ENCODE measurements at regions not wholly inside any gene's neighbourhood (a gene's known extent, or its start where the extent isn't known, plus 50 kb on each side); places are given as distances from the start of the nearest gene placed in this dataset.
"Not testable (repeated sequence)": the region's sequence is repeated elsewhere in the genome, so short reads cannot be mapped to it uniquely, and the experiment has no call there.

DNA sequence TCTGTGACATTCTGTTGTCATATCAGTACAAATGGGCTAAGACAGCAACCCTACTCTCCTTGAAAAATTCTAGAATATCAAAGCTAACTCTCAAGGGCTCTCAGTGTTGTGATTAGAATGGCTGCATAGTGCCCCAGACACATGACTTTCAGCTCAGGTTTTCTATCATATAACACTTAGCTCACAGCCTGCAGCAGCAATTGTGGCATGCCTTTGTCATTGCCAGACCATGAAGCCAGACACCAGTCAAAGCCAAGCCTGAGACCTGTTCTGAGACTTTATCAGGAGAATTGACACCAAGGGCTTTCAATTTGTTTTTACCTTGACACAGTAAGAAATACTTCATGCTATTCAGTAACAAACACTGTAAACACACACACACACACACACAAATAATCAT, 159.0 kb upstream of the SNX2 start (continued):
- TF ChIP-seq, protein P1, sequence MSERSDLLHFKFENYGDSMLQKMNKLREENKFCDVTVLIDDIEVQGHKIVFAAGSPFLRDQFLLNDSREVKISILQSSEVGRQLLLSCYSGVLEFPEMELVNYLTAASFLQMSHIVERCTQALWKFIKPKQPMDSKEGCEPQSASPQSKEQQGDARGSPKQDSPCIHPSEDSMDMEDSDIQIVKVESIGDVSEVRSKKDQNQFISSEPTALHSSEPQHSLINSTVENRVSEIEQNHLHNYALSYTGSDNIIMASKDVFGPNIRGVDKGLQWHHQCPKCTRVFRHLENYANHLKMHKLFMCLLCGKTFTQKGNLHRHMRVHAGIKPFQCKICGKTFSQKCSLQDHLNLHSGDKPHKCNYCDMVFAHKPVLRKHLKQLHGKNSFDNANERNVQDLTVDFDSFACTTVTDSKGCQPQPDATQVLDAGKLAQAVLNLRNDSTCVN (CRISPR knock-in tag; IDR thresholded peaks at IDR 0.05), result no peak
- no peak for TF ChIP-seq SMARCA5 (IDR thresholded peaks at IDR 0.05)

DNA sequence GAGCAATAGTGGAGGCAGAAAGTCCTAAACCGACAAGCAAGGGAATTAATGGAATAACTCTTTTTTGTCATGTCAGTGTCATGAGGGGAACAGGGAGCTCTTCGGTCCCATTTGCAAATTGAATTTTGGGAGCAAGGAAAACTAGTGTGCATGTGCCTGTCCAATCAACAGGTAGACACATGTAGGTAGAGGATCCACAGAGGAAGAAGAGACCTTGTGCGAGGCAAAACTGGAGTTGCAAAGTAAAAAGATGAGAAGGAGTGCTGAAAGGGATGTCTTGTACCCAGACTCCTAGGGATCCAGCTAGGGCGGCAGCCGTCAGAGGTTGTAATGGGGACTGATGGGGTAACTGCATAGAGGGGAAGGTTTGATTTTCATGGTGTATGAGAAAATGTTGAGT, 156.8 kb upstream of the SNX2 start:
- H3K27me3 ChIP-seq (ENCODE audit: control insufficient read depth in 2 of 2, insufficient read depth in 2 of 2, low read length in 2 of 2); H3K4me2 ChIP-seq (ENCODE audit: insufficient read depth, low read length); POLR2A ChIA-PET; H3K79me2 ChIP-seq (ENCODE audit: control insufficient read depth, insufficient read depth, low read length); FAIRE-seq; H3K36me3 ChIP-seq (ENCODE audit: control insufficient read depth, insufficient read depth, low read length); BruUV-seq (replicated peaks); H3K27ac ChIP-seq (ENCODE audit: extremely low read depth, low read depth, low read length); H3K9me1 ChIP-seq (ENCODE audit: control insufficient read depth, insufficient read depth, low read length); H2AFZ ChIP-seq (ENCODE audit: low read depth, low read length); CTCF ChIA-PET (ENCODE audit: low intra/inter-chr PET ratio); H4K20me1 ChIP-seq (replicated peaks; ENCODE audit: control insufficient read depth, insufficient read depth, low read length); H3K4me3 ChIP-seq; ATAC-seq; in situ Hi-C loops (cut with MboI); H3K9me3 ChIP-seq (replicated peaks; ENCODE audit: control insufficient read depth, insufficient read depth, low read depth, low read length); DNase-seq (ENCODE audit: extremely low read depth in 1 of 4, low spot score in 3 of 4); H3K9ac ChIP-seq (ENCODE audit: insufficient read depth in 1 of 2, low read depth in 2 of 2, low read length in 2 of 2); intact Hi-C loops (cut with micrococcal nuclease); H3K4me1 ChIP-seq (replicated peaks in 1 of 2; ENCODE audit: control insufficient read depth in 2 of 2, insufficient read depth in 2 of 2, low read length in 2 of 2): not testable (repeated sequence)
- 0% methylated on average over 5 of the region's 5 CpGs for WGBS (ENCODE audit: insufficient coverage, low coverage, missing lambda C conversion rate)

DNA sequence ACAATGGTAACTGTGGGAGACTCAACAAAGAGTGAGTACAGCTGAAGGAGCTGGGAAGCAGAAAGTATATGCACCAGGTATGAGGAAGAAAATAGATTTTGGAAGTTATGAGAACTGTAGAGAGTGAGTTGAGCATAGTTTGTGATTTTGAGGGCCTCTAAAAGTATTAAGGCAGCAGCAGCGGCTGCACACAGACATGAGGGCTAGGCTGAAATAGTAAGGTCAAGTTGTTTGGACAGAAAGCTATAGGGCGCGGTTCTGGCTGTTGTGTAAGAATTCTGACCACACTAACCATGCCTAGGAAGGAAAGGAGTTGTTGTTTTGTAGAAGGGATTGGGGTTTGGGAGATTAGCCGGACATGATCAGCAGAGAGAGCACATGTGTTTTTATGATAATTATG, 154.1 kb upstream of the SNX2 start:
- H3K79me2 ChIP-seq (ENCODE audit: control insufficient read depth, insufficient read depth, low read length); POLR2A ChIA-PET; BruUV-seq (replicated peaks); H2AFZ ChIP-seq (ENCODE audit: low read depth, low read length); H3K27me3 ChIP-seq (ENCODE audit: control insufficient read depth in 2 of 2, insufficient read depth in 2 of 2, low read length in 2 of 2); FAIRE-seq; H3K9me1 ChIP-seq (ENCODE audit: control insufficient read depth, insufficient read depth, low read length); H3K4me3 ChIP-seq; intact Hi-C loops (cut with micrococcal nuclease); ATAC-seq; H3K9me3 ChIP-seq (replicated peaks; ENCODE audit: control insufficient read depth, insufficient read depth, low read depth, low read length); H3K27ac ChIP-seq (ENCODE audit: extremely low read depth, low read depth, low read length); DNase-seq (ENCODE audit: extremely low read depth in 1 of 4, low spot score in 3 of 4); H3K4me1 ChIP-seq (replicated peaks in 1 of 2; ENCODE audit: control insufficient read depth in 2 of 2, insufficient read depth in 2 of 2, low read length in 2 of 2); H3K4me2 ChIP-seq (ENCODE audit: insufficient read depth, low read length); H3K9ac ChIP-seq (ENCODE audit: insufficient read depth in 1 of 2, low read depth in 2 of 2, low read length in 2 of 2); H3K36me3 ChIP-seq (ENCODE audit: control insufficient read depth, insufficient read depth, low read length); CTCF ChIA-PET (ENCODE audit: low intra/inter-chr PET ratio); in situ Hi-C loops (cut with MboI); H4K20me1 ChIP-seq (replicated peaks; ENCODE audit: control insufficient read depth, insufficient read depth, low read length): not testable (repeated sequence)
- WGBS (ENCODE audit: insufficient coverage, low coverage, missing lambda C conversion rate), result 0% methylated on average over 4 of the region's 4 CpGs

DNA sequence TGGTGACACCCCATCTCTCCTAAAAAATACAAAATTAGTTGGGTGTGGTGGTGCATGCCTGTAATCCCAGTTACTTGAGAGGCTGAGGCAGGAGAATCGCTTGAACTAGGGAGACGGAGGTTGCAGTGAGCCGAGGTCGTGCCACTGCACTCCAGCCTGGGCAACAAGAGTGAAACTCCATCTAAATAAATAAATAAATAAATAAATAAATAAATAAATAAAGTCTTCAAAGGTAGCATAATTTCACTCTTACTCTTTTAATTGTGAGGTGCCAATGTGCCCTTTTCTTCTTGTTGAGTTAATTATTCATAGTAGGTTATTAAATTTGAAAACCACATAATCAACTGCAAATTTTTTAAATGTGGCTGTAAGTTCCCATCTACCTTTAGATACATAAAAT, 146.2 kb upstream of the SNX2 start:
- H3K9me1 ChIP-seq (ENCODE audit: control insufficient read depth, insufficient read depth, low read length); POLR2A ChIA-PET; intact Hi-C loops (cut with micrococcal nuclease); H3K4me3 ChIP-seq; H3K9ac ChIP-seq (ENCODE audit: insufficient read depth in 1 of 2, low read depth in 2 of 2, low read length in 2 of 2); ATAC-seq; CTCF ChIA-PET (ENCODE audit: low intra/inter-chr PET ratio); H3K4me2 ChIP-seq (ENCODE audit: insufficient read depth, low read length); H3K79me2 ChIP-seq (ENCODE audit: control insufficient read depth, insufficient read depth, low read length); H3K9me3 ChIP-seq (replicated peaks; ENCODE audit: control insufficient read depth, insufficient read depth, low read depth, low read length); BruUV-seq (replicated peaks); H3K27ac ChIP-seq (ENCODE audit: extremely low read depth, low read depth, low read length); H3K36me3 ChIP-seq (ENCODE audit: control insufficient read depth, insufficient read depth, low read length); H3K4me1 ChIP-seq (replicated peaks in 1 of 2; ENCODE audit: control insufficient read depth in 2 of 2, insufficient read depth in 2 of 2, low read length in 2 of 2); H4K20me1 ChIP-seq (replicated peaks; ENCODE audit: control insufficient read depth, insufficient read depth, low read length); DNase-seq (ENCODE audit: extremely low read depth in 1 of 4, low spot score in 3 of 4); in situ Hi-C loops (cut with MboI); FAIRE-seq; H3K27me3 ChIP-seq (ENCODE audit: control insufficient read depth in 2 of 2, insufficient read depth in 2 of 2, low read length in 2 of 2); H2AFZ ChIP-seq (ENCODE audit: low read depth, low read length): not testable (repeated sequence)
- WGBS (ENCODE audit: insufficient coverage, low coverage, missing lambda C conversion rate), result 0% methylated on average over 4 of the region's 4 CpGs
